ENCODE measurements at regions not wholly inside any gene's neighbourhood (a gene's known extent, or its start where the extent isn't known, plus 50 kb on each side); places are given as distances from the start of the nearest gene placed in this dataset.
"Not testable (repeated sequence)": the region's sequence is repeated elsewhere in the genome, so short reads cannot be mapped to it uniquely, and the experiment has no call there.

DNA sequence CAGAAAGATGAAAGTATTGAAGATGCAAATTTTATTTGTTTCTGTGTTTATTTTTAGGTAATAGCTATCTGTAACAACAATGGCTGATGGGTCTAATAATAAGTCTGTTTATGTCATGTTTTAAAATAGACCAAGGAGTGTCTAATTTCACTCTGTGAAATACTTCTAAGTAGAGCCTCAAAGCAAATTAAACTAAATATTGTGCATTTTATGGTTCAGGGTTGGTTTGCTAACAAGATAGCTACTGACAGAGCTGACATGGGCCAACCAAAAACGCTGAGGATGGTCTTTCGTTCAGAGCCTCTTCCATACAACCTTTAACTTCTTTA is 437.6 kb upstream of the CTSO start:
- DNase-seq = no peak

DNA sequence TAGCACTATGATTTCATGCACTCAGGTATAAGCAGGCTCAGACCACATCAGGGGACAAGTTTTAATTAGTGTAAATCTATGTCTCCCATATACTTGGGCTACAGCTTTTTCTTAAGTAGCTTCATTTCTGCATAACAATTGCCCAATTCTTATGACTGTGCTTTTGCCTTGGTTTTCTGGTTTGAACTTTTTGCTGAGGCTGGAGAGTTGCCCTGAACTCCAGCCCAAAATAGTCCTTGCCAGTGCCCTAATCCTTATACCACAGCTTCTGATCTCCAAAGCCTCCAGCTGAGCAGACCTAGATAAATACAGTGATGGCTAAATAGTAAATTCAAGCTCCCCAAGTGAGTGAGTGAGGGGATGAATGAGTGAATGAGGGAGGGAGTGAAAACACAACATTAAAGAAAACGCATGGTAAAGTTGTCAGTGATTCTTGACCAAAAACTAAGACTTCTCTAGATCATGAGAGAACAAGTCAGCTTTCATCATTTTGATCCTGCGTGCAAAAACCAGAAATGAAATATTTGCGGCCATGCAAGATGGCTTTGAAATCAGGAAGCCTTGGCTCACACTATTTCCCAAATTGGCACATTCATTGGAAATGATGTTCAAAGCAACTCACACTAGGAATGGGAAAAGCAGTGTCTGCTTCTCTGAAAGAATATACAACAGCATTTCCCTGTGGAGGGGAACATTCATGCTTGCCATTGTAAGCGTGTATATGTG is 437.1 kb upstream of the CTSO start:
- DNase-seq = no peak

DNA sequence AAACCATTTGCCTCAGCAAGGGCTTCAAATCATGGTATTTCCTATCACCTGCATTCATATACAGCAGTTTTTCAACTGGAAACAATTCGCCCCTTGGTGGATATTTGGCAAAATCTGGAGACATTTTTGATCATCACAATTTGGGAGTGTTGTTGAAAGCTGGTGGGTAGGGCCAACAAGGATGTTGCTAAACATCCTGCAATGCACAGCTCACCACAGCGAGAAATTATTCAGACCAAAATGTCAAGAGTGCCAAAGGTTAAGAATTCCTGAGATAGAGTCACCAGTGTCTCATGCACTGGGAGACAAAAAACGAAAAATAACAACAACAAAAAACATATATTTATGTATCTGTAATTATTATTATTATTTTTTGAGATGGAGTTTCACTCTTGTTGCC is 435.2 kb upstream of the CTSO start:
- no peak for DNase-seq

DNA sequence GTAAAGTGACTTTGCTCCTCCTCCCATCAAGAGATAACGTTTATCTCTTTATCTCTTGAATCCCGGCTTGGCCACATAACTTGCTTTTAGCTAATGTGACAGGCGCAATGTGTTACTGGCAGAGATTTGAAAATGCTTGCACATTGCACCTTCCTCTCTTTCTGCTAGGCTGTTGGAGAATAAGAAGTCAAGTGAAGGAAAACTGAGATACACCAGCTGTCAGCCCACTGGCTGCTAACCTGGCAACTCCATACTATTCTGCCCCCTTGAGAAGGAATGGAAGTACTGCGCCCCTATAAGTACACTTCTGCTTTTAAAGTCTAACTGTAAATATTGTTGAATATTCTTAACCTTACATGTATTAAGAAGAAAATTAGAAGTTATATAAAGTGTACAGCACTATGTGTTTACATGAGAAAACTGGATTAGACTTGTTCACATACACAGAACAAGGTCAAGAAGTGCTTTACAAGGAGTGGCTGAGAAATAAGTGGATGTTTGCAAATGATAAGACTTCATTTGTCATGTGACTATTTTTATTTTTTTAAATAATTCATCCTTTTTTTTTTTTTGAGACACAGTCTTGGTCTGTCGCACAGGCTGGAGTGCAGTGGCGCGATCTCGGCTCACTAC is 424.5 kb upstream of the CTSO start:
- peak; percentile 9 for DNase-seq

DNA sequence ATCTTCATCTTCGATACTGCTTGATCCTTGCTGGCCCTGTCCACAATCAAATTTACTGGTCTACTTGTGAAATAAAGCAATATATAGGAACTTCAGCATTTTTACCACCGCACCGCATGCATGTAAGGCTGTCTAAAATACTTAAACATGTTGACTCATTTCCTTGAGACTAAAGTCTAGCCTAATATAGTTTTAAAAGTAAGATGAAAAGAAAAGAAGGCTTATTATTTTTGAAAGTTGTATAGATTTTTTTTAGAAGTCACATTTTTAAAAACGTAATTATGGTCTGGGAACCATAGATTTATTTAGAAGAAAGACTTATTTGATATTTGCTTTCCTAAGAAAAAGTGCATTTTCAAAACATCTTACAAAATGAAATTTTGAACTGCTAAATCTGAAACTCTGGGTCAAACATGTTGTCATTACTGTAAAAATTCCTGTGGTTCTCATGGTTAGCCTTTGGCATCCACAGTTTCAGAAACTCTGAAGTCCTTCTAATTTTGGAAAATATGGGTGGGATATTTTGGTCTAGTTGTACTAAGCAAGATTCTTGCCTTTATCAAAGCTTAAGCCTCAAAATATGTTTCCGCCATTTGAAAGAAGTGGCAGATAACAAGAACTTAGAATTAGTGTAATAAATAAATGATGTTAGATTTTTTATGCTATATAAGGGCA is 423.5 kb upstream of the CTSO start:
- DNase-seq = no peak

DNA sequence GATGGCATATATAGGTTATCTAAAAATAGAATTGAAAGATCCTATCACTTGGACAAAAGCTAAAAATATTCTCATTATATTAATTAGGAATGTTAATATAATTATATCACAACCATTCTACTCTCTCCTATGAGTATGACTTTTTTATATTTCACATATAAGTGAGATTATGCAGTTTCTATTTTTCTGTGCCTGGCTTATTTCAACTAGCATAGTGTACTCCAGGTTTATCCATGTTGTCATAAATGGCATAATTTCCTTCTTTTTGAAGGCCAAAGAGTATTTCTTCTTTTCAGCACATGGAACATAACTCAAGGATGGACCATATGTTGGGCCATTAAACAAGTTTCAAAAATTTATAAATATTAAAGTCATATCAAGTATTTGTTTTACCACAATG is 421.2 kb upstream of the CTSO start:
- DNase-seq = no peak

DNA sequence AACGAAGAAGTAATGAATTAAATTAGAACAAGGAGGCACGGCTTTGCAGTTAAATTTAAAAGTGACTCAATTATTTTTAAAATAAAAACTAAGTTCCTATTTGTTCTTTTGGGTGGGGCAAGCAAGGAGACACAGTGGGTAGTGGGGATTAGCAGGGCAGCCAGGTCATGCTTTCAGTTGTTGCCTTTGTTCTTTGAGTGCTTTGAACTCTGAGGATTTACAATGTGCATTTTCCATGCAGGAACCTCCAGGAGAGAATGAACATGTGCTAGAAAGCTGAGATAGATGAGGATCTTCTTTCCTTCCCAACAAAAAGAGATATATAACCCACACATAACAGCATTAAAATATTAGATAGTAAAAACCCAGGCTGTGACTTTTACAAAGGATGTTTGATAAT is 420.4 kb upstream of the CTSO start:
- DNase-seq = no peak

DNA sequence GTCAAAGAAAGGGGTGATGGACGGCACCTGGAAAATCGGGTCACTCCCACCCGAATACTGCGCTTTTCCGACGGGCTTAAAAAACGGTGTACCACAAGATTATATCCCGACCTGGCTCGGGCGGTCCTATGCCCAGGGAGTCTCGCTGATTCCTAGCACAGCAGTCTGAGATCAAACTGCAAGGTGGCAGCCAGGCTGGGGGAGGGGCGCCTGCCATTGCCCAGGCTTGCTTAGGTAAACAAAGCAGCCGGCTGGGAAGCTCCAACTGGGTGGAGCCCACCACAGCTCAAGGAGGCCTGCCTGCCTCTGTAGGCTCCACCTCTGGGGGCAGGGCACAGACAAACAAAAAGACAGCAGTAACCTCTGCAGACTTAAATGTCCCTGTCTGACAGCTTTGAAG is 413.8 kb upstream of the CTSO start:
- DNase-seq = not testable (repeated sequence)

DNA sequence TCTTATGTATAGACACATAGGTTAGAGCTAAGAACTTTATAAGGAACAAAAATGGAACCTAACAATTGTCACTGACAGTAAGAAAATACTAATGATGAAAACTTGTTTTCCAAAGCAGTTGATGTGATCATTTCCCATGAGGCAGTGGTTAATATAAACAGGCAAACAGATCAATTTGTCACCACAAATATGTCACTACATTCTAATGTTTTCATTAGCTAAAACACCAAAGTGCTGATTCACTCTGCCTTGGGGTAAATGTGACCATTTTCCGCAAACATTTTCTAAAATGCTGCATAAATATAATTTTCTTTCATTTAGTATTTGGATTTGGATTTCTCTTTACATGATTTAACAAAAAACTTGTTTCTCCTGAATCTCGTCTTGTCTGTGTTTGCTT is 408.9 kb upstream of the CTSO start:
- DNase-seq = no peak

DNA sequence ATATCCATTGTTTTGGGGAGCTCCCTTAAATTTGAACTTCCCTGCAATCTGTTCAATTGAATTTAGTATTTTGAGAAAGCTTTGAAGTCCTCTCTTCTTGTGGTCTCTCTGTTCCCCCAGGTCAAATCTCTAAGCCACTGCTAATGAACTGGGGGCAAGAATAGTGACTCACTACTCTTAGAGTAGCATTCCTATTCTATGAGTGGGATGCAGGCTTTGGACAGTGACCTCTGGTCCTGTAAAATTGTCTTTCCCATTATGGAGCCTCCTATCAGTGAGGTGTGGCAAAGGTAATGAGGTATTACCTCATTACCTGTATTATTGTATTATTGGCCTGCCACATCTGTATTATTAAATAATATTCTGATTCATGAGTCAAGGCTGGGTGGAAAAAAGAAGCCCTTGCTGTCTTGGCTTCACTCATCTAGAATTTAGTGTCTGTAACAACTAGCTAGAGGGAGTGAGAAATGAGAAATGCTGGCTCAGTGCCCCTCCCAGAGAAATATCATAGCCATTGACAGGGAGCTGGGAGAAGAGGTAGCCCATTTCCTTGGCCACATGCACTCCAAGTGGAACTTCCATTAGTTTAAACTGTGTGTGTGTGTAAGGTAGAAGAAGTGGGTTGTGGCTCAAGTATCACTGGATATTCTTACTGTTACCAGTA is 393.9 kb upstream of the CTSO start:
- DNase-seq = no peak

DNA sequence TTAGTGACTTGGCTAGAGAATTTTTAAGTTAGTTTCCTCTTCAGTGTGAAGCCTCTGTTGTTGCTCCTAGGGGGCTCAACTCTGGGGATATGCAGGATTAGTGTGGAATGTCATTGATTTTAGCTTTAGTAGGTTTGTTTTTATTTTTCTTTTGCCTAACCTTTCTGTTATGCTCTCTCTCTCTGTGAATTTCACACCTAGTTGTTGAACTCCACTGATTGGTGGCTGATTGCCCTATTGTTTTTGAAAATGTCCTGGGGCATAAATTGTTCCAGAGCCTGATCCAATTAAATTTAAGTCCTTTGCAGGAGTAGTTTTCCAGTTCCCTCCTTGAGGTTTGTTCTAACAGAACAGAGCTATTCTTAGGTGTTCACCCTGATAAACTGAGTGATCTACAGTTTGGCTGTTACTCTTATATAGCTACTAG is 393.3 kb upstream of the CTSO start:
- no peak for DNase-seq

DNA sequence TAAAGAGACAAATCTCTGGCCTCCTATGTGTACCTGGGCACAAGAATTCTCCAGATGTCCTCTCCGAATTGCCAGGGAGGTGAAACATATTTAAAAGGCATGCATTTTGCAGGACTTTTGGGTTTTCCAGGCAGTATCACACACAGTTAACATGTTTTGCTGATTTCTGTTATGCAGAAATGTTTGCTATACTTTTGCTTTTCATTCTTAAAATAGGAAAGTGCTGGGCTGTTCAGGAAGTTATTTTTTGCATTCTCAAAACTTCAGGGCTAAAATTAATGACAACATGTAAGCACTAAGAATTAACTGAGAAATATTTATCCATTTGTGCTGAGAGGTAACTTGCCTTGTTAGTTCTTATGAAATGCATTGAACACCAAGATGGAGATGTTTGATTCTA is 390.7 kb upstream of the CTSO start:
- no peak for DNase-seq

DNA sequence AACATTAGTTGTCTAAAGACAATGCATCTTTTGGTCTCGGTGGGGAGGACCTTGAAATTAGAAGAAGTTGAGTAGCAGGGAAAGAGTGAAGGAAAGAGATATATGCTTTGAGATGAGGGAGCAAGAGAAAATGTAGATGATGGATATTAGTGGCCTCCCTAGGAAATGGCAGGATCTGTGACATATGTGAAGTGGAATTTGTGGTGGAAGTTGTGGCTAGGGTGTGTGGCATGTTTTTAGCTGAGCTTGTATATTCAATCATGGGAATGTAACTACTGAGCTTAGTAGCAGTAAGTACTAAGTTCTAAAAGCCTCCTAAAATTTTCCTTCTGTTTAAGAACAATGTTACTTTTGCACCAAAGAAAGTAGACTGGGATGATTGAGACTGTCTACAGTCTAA is 382.8 kb upstream of the CTSO start:
- DNase-seq = no peak

DNA sequence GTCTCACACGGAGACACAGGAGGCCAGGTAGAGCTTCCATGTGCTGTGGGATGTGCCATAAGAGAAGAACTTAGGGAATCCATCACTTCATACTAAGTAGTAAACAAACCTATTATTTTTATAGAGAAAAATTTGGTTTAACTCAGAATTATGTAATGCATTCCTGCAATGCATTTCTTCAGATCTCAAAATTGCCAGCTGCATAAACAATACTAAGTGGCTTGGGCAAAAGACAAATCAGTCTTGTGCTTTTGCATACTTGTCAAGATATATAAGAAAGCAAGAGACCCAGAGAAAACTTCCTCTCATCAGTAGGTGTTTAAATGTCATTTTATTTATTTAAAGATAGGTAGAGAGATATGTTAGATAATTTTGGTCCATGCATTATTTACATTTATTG is 382.1 kb upstream of the CTSO start:
- no peak for DNase-seq

DNA sequence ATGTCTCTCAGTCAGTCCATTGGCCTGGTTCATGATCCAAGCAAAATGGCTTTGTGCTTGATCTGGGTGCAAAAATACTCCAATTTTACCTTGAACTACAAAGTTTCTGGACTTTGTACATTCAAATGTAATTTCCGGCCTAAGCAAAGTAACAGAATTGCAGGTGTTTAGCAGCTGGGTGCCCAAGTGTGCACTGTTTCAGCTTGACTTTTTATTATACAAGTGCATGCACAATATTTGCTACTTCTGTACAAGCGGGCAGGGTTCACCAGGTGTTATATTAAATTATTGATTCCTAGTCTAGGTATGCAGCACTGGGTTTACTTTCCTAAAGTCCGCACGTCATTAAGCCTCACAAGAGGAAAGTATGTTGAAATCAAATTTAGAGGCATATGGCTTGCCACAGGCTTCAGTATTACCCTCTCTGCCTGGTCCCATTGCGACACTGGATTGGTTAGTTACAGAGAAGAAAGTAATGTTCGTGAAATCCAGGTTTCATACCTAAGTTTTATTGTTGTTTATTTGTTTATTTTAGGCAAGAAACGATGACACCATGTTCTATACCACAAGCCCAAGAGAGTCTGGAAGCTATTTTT is 376.9 kb upstream of the CTSO start:
- no peak for DNase-seq

DNA sequence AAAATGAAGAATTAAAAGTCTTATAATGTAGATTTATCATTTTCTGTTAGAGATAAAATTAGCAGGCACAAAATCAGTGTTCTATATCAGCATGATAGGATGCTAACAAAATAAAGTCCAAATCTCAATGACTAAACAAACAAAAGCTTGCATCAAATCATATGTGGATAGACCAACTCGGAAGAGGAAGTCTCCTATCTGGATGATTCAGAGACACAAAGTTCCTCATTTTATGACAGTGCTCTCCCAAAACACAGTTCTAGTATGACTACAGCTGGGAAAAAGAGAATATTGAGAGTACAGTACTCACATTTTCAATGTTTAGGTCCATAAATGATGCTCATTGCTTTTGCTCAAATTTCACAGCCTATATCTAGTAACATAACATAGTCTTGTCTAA is 376.1 kb upstream of the CTSO start:
- no peak for DNase-seq

DNA sequence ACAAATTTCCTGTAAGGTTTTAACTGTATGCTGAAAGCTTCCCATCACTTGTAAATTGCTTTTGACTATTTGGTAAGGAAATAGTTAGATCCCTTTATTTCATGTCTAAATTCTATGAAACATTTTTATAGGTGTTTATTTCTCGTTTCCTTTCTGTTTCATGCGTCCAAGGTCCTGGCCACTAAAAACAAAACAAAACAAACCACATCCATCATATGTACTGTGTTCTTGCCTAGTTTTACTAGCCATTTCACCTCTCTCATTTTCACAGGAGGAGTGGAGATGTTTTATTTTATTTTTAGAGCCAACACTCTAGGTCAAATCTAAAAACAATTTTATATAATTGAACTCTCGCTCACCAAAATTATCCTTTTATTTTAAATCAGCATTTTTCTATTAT is 375.2 kb upstream of the CTSO start:
- DNase-seq = no peak

DNA sequence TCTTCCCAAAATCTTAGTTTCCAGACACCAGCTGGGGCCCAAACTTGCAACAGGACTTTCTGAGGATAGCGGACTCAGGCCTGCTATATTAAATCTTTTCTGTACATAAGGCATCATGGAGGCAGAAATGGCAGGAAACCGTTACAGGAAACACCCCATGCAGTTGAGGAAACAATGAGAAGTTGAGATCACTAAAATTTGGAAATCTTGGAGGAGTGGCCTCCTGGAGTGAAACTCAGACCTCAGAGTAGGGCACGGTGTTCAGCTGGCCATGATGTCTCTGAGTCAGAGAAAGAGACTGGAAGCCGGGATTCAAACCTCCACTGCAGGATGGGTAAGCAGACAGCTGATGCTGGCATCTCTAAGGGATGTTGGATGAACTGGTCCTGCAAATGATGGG is 372.6 kb upstream of the CTSO start:
- DNase-seq = no peak

DNA sequence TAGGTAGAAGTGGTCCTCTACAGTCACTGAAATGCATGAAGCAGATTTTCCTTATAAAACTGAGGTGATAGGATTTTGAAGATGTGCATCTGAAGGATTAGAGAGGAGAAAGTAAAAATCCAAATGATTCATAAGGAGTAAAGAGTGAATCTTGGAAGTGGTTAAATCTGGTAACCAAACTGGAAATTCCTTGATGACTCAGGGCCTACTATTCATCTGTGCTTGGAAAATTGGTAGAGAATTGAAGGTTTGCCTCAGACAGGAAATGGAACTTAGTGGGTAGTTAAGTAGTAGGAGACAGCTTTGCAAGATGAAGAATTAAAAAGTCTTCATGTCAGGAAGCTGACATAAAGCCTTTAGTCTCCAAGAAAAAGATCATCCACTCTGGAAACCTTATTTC is 368.9 kb upstream of the CTSO start:
- DNase-seq = no peak

DNA sequence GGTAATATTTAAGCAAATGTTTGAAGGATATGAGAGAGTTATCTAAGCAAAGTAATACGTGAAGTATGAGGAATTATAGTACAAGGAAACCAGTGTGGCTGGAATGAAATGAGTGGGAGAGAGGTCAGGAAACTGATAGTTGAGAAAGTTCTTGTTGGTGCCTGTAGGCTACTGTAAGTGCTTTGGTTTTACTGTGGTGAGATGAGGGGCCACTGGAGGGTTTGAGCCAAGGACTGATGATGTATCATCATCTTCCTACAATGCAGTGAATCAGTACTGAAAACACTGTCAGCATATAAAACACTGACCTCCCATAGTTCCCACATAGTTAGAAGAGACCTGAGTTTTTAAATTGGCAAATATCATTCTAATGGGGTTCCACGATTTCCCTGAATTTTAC is 367.5 kb upstream of the CTSO start:
- no peak for DNase-seq

DNA sequence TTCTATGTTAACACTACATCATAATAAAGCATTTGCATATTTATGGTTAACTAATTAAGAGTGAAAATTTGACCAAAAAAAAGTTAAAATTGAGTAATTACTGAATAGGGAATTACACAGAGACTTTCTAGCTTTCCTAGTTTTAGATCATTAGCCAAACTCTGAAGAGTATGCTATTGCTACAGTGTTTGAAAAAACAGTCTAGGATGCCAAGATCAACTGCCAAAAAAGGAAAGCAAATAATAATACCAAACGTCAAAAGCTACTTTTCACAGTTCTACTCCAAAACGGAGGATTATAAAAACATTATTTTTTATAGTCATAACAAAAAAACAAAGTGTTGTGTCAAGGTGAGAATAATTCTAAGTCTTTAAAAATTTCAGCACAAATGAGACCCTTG is 359.8 kb upstream of the CTSO start:
- no peak for DNase-seq

DNA sequence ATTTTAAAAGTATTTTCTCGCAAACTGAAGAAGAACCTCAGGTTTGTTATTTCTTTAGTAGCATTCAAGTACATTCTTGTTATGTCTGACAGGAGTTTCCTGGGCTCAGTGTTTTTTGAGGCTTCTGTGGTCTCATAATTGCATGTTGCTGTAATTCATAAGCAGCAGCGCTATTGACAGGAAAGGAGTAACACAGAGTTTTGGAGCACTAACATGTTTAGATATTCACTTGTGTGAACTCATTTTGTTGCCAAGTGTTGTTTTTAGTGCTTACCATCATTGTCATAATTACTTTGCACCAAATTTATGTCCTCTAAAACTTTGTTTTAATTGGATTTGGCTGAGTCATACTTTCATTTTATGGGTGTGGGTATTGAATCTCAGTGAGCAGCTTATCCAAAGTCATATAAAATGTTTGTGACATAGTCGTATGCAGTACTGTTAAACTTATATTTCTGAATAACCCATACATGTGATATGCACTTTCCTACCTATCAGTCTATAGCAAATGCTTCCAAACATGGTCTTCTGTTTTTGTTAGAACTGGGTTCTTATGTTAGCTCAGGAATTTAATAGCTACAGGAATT is 358.7 kb upstream of the CTSO start:
- DNase-seq = no peak

DNA sequence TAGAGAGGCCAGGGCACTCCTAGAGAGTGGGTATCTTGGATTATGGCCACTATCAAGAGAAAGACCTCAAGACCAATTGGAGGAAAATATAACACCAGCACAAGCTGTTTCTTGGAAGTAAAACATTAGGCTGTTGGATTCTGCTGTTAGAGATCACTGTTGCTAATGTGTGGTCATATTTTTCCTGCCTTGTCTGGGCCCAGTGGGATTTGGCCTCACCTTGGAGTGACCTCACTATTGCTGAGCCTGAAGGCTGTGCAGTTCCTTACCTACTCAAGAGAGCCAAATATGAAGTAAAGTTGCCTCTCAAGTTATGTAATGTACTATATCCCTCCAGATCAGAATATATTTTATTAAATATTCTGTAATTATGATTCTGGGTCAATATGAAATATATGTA is 355.4 kb upstream of the CTSO start:
- no peak for DNase-seq
